Spleen (tissue), 11 donors: ENCODE measurements at regions not wholly inside any gene's neighbourhood (a gene's known extent, or its start where the extent isn't known, plus 50 kb on each side); places are given as distances from the start of the nearest gene placed in this dataset.

Source experiments
- DNase-seq: peaks from one replicate; pipeline ENCODE4 v3.0.0-alpha.2; 2020
- H3K27ac ChIP-seq, 8 donors: fragments of 200-600 bp; sonication (generic) in 7 of 8; 1 replicate in 4 of 8; 2 replicates in 4 of 8; pipeline versions ENCODE4 v1.5.0 to v1.8.0; 2016 to 2021; ENCODE audit warnings: inconsistent platforms in 4 of 8, mild to moderate bottlenecking in 4 of 8, moderate library complexity in 1 of 8
- H3K27me3 ChIP-seq, 7 donors: fragments of 200-600 bp; sonication (generic) in 6 of 7; replicated peaks in 1 of 7; 1 replicate in 4 of 7; 2 replicates in 3 of 7; pipeline versions ENCODE4 v1.5.0 to v1.8.0; 2016 to 2021; ENCODE audit warnings: inconsistent platforms in 3 of 7, mild to moderate bottlenecking in 1 of 7
- H3K36me3 ChIP-seq, 6 donors: fragments of 200-600 bp; sonication (generic) in 5 of 6; 1 replicate in 4 of 6; 2 replicates in 2 of 6; pipeline versions ENCODE4 v1.5.0 to v1.8.0; 2016 to 2021; ENCODE audit warnings: inconsistent platforms in 2 of 6
- H3K4me1 ChIP-seq, 6 donors: fragments of 200-600 bp; sonication (generic) in 5 of 6; 1 replicate in 3 of 6; 2 replicates in 3 of 6; pipeline versions ENCODE4 v1.5.0 to v1.8.0; 2016 to 2021; ENCODE audit warnings: inconsistent platforms in 3 of 6
- H3K4me3 ChIP-seq, 8 donors: fragments of 200-600 bp; sonication (generic) in 7 of 8; 1 replicate in 4 of 8; 2 replicates in 4 of 8; pipeline versions ENCODE4 v1.5.0 to v1.8.0; 2016 to 2021; ENCODE audit warnings: inconsistent platforms in 4 of 8, mild to moderate bottlenecking in 4 of 8, moderate library complexity in 2 of 8
- H3K9me3 ChIP-seq, 8 donors: fragments of 200-600 bp; sonication (generic) in 7 of 8; 1 replicate in 4 of 8; 2 replicates in 4 of 8; pipeline versions ENCODE4 v1.5.0 to v1.8.0; 2016 to 2021; ENCODE audit warnings: inconsistent platforms in 4 of 8
- POLR2A ChIP-seq, 3 donors: fragments of 450-650 bp; IDR thresholded peaks; one replicate each; pipeline ENCODE4 v1.5.1; 2017; ENCODE audit warnings: antibody characterized with exemption in 3 of 3, mild to moderate bottlenecking in 1 of 3
- POLR2AphosphoS5 ChIP-seq, 3 donors: sonication (generic); formaldehyde crosslinking; IDR thresholded peaks; one replicate each; pipeline ENCODE4 v1.5.1; 2017; ENCODE audit warnings: antibody characterized with exemption in 3 of 3
- WGBS, 5 donors: extraction: QIAGEN DNeasy Blood & Tissue Kit in 3 of 5; methylation state at CpG; one replicate each; pipeline versions ENCODE4 v1.1.5 to v1.1.7; 2013 to 2018; 5-methylcytosine and 5-hydroxymethylcytosine counted together
- intact Hi-C: fragments of 100-400 bp; cut with DNase I; formaldehyde crosslinking; loops from one replicate; pipeline ENCODE4 v1.15.0; 2023; ENCODE audit warnings: low total_unique reads
- TF ChIP-seq, protein P1 (sequence below), 11 experiments: fragments of 200-600 bp in 7 of 11; fragments of 450-650 bp in 4 of 11; sonication (generic) in 4 of 11; IDR thresholded peaks in 8 of 11; conservative IDR thresholded peaks in 3 of 11; 1 replicate in 7 of 11; 2 replicates in 4 of 11; pipeline versions ENCODE4 v1.4.0 to v1.8.0; 2016 to 2021; ENCODE audit warnings: antibody characterized with exemption in 11 of 11, inconsistent platforms in 4 of 11, mild to moderate bottlenecking in 1 of 11
- donor health status: healthy with polysubstance abuse.
- donor health status: DM: no; HTN: no; CAD: no; lungs with moderate emphysema.
- donor health status: DM: no; HTN: no; CAD: no.
- donor health status: Bipolar disorder and iron deficiency.
- donor health status: healthy.
- donor health status: DM: no; HTN: no; CAD: no.
- donor health status: DM: yes; HTN: yes; CAD: no.

GRCh38 chr1:177490786-177491185 is 320.0 kb downstream of the BRINP2 start:
- Histone ChIP-seq H3K27ac (no peak overlapping the region), H3K27me3 (no peaks in the 10 kb centered on the region), H3K36me3 (no peaks in the 10 kb centered on the region), H3K9me3 (peaks cover 0 to 13% (median 7%) of the 10 kb centered on the region in 8 donors), H3K4me1 (no peaks in the 10 kb centered on the region), H3K4me3 (no peak overlapping the region)
- TF ChIP-seq, protein P1, sequence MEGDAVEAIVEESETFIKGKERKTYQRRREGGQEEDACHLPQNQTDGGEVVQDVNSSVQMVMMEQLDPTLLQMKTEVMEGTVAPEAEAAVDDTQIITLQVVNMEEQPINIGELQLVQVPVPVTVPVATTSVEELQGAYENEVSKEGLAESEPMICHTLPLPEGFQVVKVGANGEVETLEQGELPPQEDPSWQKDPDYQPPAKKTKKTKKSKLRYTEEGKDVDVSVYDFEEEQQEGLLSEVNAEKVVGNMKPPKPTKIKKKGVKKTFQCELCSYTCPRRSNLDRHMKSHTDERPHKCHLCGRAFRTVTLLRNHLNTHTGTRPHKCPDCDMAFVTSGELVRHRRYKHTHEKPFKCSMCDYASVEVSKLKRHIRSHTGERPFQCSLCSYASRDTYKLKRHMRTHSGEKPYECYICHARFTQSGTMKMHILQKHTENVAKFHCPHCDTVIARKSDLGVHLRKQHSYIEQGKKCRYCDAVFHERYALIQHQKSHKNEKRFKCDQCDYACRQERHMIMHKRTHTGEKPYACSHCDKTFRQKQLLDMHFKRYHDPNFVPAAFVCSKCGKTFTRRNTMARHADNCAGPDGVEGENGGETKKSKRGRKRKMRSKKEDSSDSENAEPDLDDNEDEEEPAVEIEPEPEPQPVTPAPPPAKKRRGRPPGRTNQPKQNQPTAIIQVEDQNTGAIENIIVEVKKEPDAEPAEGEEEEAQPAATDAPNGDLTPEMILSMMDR (IDR thresholded peaks at IDR 0.05 in 8 of 11, conservative IDR thresholded peaks at IDR 0.05 in 3 of 11), result no peak
- no peak for TF ChIP-seq POLR2A (IDR thresholded peaks at IDR 0.05)
- intact Hi-C loops, result no loop called here
- DNase-seq, result no peak
- WGBS, 5 donors, result 82 to 94% (median 82%) methylated on average over 2 of the region's 2 CpGs

- H3K27ac ChIP-seq, result no peak overlapping the region
- 82 to 88% (median 87%) methylated on average over 6 of the region's 6 CpGs for WGBS, 5 donors
- peaks cover 0 to 6% (median 1%) of the 10 kb centered on the region in 8 donors for H3K9me3 ChIP-seq
- no peak overlapping the region for H3K4me3 ChIP-seq
- H3K27me3 ChIP-seq, result no peaks in the 10 kb centered on the region
- TF ChIP-seq, protein P1 (IDR thresholded peaks at IDR 0.05 in 8 of 11, conservative IDR thresholded peaks at IDR 0.05 in 3 of 11), result no peak
- TF ChIP-seq POLR2A (IDR thresholded peaks at IDR 0.05) (no peak), POLR2AphosphoS5 (IDR thresholded peaks at IDR 0.05) (no peak)
- H3K4me1 ChIP-seq, result no peaks in the 10 kb centered on the region
- DNase-seq, result no peak
- intact Hi-C loops, result no loop called here
- H3K36me3 ChIP-seq, result no peaks in the 10 kb centered on the region
Observed at GRCh38 chr1:177490036-177490639, 319.4 kb downstream of the BRINP2 start.

- 50 to 68% (median 65%) methylated on average over 2 of the region's 2 CpGs for WGBS, 5 donors
- intact Hi-C loops, result no loop called here
Observed at GRCh38 chr1:177488722-177489121, 318.0 kb downstream of the BRINP2 start.

DNA sequence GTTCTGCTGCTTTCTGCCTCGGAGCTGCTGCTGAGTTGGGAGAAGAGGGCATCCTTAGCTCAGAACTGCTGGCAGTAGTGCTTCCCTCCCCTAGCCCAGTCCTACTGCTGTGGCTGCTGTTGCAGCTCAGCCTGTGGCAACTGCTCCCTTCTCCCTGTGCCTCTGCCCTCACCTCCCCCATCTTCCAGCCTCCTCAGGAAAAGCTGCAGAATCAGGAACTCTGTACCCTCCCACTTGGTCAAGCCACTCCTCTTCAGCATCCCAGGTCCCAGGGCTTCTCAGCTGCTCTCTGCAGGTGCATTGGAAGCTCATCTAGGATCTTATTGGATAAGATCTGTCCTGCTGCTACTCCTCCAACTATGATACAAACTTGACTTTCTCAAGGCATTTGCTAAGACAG is 316.7 kb downstream of the BRINP2 start:
- TF ChIP-seq POLR2AphosphoS5 (IDR thresholded peaks at IDR 0.05) (no peak), POLR2A (IDR thresholded peaks at IDR 0.05) (no peak)
- no peak for DNase-seq
- Histone ChIP-seq H3K4me1 (no peaks in the 10 kb centered on the region), H3K27me3 (no peaks in the 10 kb centered on the region), H3K27ac (no peak overlapping the region), H3K36me3 (no peaks in the 10 kb centered on the region), H3K9me3 (peaks cover 0 to 4% (median 0%) of the 10 kb centered on the region in 8 donors), H3K4me3 (no peak overlapping the region)
- WGBS, 5 donors, result 36 to 65% (median 41%) methylated on average over 1 of the region's 1 CpG
- intact Hi-C loops, result no loop called here

More at GRCh38 chr1:177488722-177489121, 318.0 kb downstream of the BRINP2 start:
- TF ChIP-seq POLR2A (IDR thresholded peaks at IDR 0.05), result no peak
- no peak for TF ChIP-seq POLR2AphosphoS5 (IDR thresholded peaks at IDR 0.05)
- TF ChIP-seq, protein P1 (IDR thresholded peaks at IDR 0.05 in 8 of 11, conservative IDR thresholded peaks at IDR 0.05 in 3 of 11), result no peak
- no peak for DNase-seq
- Histone ChIP-seq H3K36me3 (no peaks in the 10 kb centered on the region), H3K27me3 (no peaks in the 10 kb centered on the region), H3K4me1 (no peaks in the 10 kb centered on the region), H3K9me3 (peaks cover 0 to 4% (median 0%) of the 10 kb centered on the region in 8 donors), H3K4me3 (no peak overlapping the region), H3K27ac (no peak overlapping the region)
